ENCODE measurements at regions not wholly inside any gene's neighbourhood (a gene's known extent, or its start where the extent isn't known, plus 50 kb on each side); places are given as distances from the start of the nearest gene placed in this dataset.

DNA sequence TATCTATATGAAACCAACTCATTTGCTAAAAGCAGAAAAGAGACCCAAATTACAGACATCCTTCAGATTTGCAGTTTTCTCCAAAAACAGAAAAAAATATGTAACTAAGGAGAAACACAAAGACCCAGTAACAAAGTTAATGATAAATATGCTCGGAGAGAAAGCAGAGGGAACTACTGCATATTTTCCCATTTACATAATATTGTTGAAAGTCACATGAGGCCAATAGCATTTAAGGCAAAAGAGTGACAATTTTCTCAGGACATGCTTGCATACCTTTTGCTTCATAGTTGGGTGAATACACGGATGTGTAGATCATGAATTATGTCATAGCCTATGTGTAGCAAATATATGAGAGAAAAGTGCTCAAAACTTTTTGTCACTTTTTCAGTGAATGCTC is 310.3 kb downstream of the EFNB2 start:
- Histone ChIP-seq H3K9me3 (ENCODE audit: control insufficient read depth, insufficient read depth, low read length) (no peaks in the 10 kb centered on the region), H3K27me3 (ENCODE audit: control insufficient read depth, insufficient read depth, low read length) (no peaks in the 10 kb centered on the region), H3K4me3 (ENCODE audit: low read length) (no peak overlapping the region), H3K27ac (ENCODE audit: low read length) (no peak overlapping the region), H3K36me3 (ENCODE audit: control insufficient read depth, insufficient read depth, low read length) (no peaks in the 10 kb centered on the region), H3K4me1 (ENCODE audit: control insufficient read depth, insufficient read depth, low read length) (no peaks in the 10 kb centered on the region)
- no peak for DNase-seq (ENCODE audit: low read depth, low spot score)
- WGBS (ENCODE audit: insufficient coverage, insufficient read length), result no CpG with 5 or more reads among the region's 2 CpGs

DNA sequence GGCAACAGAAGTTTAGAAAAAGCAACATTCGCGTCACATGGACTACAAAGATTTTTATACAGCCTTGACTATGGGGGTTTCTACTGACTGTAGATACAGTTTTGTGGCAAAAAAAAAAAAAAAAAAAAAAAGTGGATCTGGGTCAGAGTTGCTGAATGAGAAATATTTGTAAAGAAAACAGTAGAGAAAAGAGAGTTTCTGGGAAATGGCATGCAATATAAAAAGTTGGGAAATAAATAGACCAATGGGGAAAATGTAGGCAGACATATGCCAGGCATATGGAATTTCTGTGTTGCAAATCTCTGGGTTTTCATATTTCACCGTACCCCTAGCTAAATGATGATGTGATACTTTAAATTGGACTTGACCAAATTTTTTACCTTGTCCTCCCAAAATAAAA is 315.3 kb downstream of the EFNB2 start:
- no peaks in the 10 kb centered on the region for H3K9me3 ChIP-seq (ENCODE audit: control insufficient read depth, insufficient read depth, low read length)
- no peaks in the 10 kb centered on the region for H3K36me3 ChIP-seq (ENCODE audit: control insufficient read depth, insufficient read depth, low read length)
- no peaks in the 10 kb centered on the region for H3K4me1 ChIP-seq (ENCODE audit: control insufficient read depth, insufficient read depth, low read length)
- WGBS (ENCODE audit: insufficient coverage, insufficient read length), result no CpG with 5 or more reads among the region's 3 CpGs
- H3K27me3 ChIP-seq (ENCODE audit: control insufficient read depth, insufficient read depth, low read length), result no peaks in the 10 kb centered on the region
- no peak overlapping the region for H3K27ac ChIP-seq (ENCODE audit: low read length)
- H3K4me3 ChIP-seq (ENCODE audit: low read length), result no peak overlapping the region
- no peak for DNase-seq (ENCODE audit: low read depth, low spot score)

DNA sequence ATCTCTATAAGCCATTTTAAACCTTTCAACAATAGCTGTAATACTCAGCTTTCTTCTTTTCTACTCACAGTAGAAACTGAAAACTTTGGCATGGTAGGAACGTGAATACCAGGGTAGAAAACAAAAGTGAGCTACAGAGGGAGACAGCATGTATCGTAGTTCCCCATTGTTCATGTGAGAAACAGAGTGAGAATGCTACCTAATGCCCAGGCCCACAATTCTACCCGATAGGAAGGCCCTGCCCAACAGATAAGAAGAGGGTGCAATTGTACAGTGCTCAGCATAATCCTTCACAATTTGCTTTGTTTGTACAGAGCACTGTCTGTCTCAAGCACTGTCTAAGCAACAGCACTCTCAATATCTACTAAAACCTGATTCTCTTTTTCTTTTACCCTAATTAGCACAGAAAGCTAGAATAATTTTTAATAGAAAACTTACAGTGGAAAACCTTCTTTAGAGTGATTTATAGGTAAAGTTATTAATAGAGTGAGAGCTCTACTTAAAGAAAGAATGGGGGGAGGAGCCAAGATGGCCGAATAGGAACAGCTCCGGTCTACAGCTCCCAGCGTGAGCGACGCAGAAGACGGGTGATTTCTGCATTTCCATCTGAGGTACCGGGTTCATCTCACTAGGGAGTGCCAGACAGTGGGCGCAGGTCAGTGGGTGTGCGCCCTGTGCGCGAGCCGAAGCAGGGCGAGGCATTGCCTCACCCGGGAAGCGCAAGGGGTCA is 322.3 kb downstream of the EFNB2 start:
- no peak for DNase-seq (ENCODE audit: low read depth, low spot score)
- no peak overlapping the region for H3K4me3 ChIP-seq (ENCODE audit: low read length)
- WGBS (ENCODE audit: insufficient coverage, insufficient read length), result no CpG with 5 or more reads among the region's 18 CpGs
- no peaks in the 10 kb centered on the region for H3K36me3 ChIP-seq (ENCODE audit: control insufficient read depth, insufficient read depth, low read length)
- no peaks in the 10 kb centered on the region for H3K9me3 ChIP-seq (ENCODE audit: control insufficient read depth, insufficient read depth, low read length)
- H3K27ac ChIP-seq (ENCODE audit: low read length), result no peak overlapping the region
- H3K27me3 ChIP-seq (ENCODE audit: control insufficient read depth, insufficient read depth, low read length), result no peaks in the 10 kb centered on the region
- no peaks in the 10 kb centered on the region; the same call in 1 of the 2 replicates for H3K4me1 ChIP-seq (ENCODE audit: control insufficient read depth, insufficient read depth, low read length)

GRCh38 chr13:106212386-106213010 is 323.0 kb downstream of the EFNB2 start:
- H3K27me3 ChIP-seq (ENCODE audit: control insufficient read depth, insufficient read depth, low read length), result no peaks in the 10 kb centered on the region
- H3K4me1 ChIP-seq (ENCODE audit: control insufficient read depth, insufficient read depth, low read length), result no peaks in the 10 kb centered on the region; the same call in 1 of the 2 replicates
- H3K27ac ChIP-seq (ENCODE audit: low read length), result no peak overlapping the region
- H3K36me3 ChIP-seq (ENCODE audit: control insufficient read depth, insufficient read depth, low read length), result no peaks in the 10 kb centered on the region
- WGBS (ENCODE audit: insufficient coverage, insufficient read length), result no CpG with 5 or more reads among the region's 3 CpGs
- no peaks in the 10 kb centered on the region for H3K9me3 ChIP-seq (ENCODE audit: control insufficient read depth, insufficient read depth, low read length)
- DNase-seq (ENCODE audit: low read depth, low spot score), result no peak
- H3K4me3 ChIP-seq (ENCODE audit: low read length), result no peak overlapping the region

GRCh38 chr13:106210324-106210723 is 325.1 kb downstream of the EFNB2 start:
- DNase-seq (ENCODE audit: low read depth, low spot score), result no peak
- no peaks in the 10 kb centered on the region; the same call in 1 of the 2 replicates for H3K4me1 ChIP-seq (ENCODE audit: control insufficient read depth, insufficient read depth, low read length)
- H3K27ac ChIP-seq (ENCODE audit: low read length), result no peak overlapping the region
- WGBS (ENCODE audit: insufficient coverage, insufficient read length), result no CpG with 5 or more reads among the region's 3 CpGs
- no peaks in the 10 kb centered on the region for H3K36me3 ChIP-seq (ENCODE audit: control insufficient read depth, insufficient read depth, low read length)
- no peak overlapping the region for H3K4me3 ChIP-seq (ENCODE audit: low read length)
- no peaks in the 10 kb centered on the region for H3K9me3 ChIP-seq (ENCODE audit: control insufficient read depth, insufficient read depth, low read length)
- H3K27me3 ChIP-seq (ENCODE audit: control insufficient read depth, insufficient read depth, low read length), result no peaks in the 10 kb centered on the region

GRCh38 chr13:106205871-106206270 is 329.6 kb downstream of the EFNB2 start:
- H3K27ac ChIP-seq (ENCODE audit: low read length), result no peak overlapping the region
- WGBS (ENCODE audit: insufficient coverage, insufficient read length), result no CpG with 5 or more reads among the region's 2 CpGs
- no peaks in the 10 kb centered on the region for H3K4me1 ChIP-seq (ENCODE audit: control insufficient read depth, insufficient read depth, low read length)
- H3K4me3 ChIP-seq (ENCODE audit: low read length), result no peak overlapping the region
- no peaks in the 10 kb centered on the region for H3K27me3 ChIP-seq (ENCODE audit: control insufficient read depth, insufficient read depth, low read length)
- H3K36me3 ChIP-seq (ENCODE audit: control insufficient read depth, insufficient read depth, low read length), result no peaks in the 10 kb centered on the region
- H3K9me3 ChIP-seq (ENCODE audit: control insufficient read depth, insufficient read depth, low read length), result no peaks in the 10 kb centered on the region
- DNase-seq (ENCODE audit: low read depth, low spot score), result no peak

GRCh38 chr13:106197496-106197895 is 338.0 kb downstream of the EFNB2 start:
- WGBS (ENCODE audit: insufficient coverage, insufficient read length), result no CpG with 5 or more reads among the region's 1 CpG

GRCh38 chr13:106187501-106188095 is 347.9 kb downstream of the EFNB2 start:
- no peak for DNase-seq (ENCODE audit: low read depth, low spot score)
- WGBS (ENCODE audit: insufficient coverage, insufficient read length), result no CpG with 5 or more reads among the region's 5 CpGs
- no peaks in the 10 kb centered on the region for H3K4me1 ChIP-seq (ENCODE audit: control insufficient read depth, insufficient read depth, low read length)
- H3K36me3 ChIP-seq (ENCODE audit: control insufficient read depth, insufficient read depth, low read length), result no peaks in the 10 kb centered on the region
- H3K4me3 ChIP-seq (ENCODE audit: low read length), result no peak overlapping the region
- H3K27me3 ChIP-seq (ENCODE audit: control insufficient read depth, insufficient read depth, low read length), result no peaks in the 10 kb centered on the region
- H3K27ac ChIP-seq (ENCODE audit: low read length), result no peak overlapping the region
- H3K9me3 ChIP-seq (ENCODE audit: control insufficient read depth, insufficient read depth, low read length), result no peaks in the 10 kb centered on the region

More at GRCh38 chr13:106197496-106197895, 338.0 kb downstream of the EFNB2 start:
- Histone ChIP-seq H3K27me3 (ENCODE audit: control insufficient read depth, insufficient read depth, low read length) (no peaks in the 10 kb centered on the region), H3K36me3 (ENCODE audit: control insufficient read depth, insufficient read depth, low read length) (no peaks in the 10 kb centered on the region), H3K4me1 (ENCODE audit: control insufficient read depth, insufficient read depth, low read length) (no peaks in the 10 kb centered on the region), H3K9me3 (ENCODE audit: control insufficient read depth, insufficient read depth, low read length) (no peaks in the 10 kb centered on the region), H3K4me3 (ENCODE audit: low read length) (no peak overlapping the region), H3K27ac (ENCODE audit: low read length) (no peak overlapping the region)
- DNase-seq (ENCODE audit: low read depth, low spot score), result no peak

GRCh38 chr13:106187101-106187500 is 348.4 kb downstream of the EFNB2 start:
- no peak overlapping the region for H3K4me3 ChIP-seq (ENCODE audit: low read length)
- H3K9me3 ChIP-seq (ENCODE audit: control insufficient read depth, insufficient read depth, low read length), result no peaks in the 10 kb centered on the region
- H3K27ac ChIP-seq (ENCODE audit: low read length), result no peak overlapping the region
- H3K36me3 ChIP-seq (ENCODE audit: control insufficient read depth, insufficient read depth, low read length), result no peaks in the 10 kb centered on the region
- WGBS (ENCODE audit: insufficient coverage, insufficient read length), result no CpG with 5 or more reads among the region's 1 CpG
- H3K27me3 ChIP-seq (ENCODE audit: control insufficient read depth, insufficient read depth, low read length), result no peaks in the 10 kb centered on the region
- DNase-seq (ENCODE audit: low read depth, low spot score), result no peak
- no peaks in the 10 kb centered on the region for H3K4me1 ChIP-seq (ENCODE audit: control insufficient read depth, insufficient read depth, low read length)

- WGBS (ENCODE audit: insufficient coverage, insufficient read length), result no CpG with 5 or more reads among the region's 3 CpGs
- DNase-seq (ENCODE audit: low read depth, low spot score), result no peak
- Histone ChIP-seq H3K4me1 (ENCODE audit: control insufficient read depth, insufficient read depth, low read length) (no peaks in the 10 kb centered on the region), H3K36me3 (ENCODE audit: control insufficient read depth, insufficient read depth, low read length) (no peaks in the 10 kb centered on the region), H3K4me3 (ENCODE audit: low read length) (no peak overlapping the region), H3K27ac (ENCODE audit: low read length) (no peak overlapping the region), H3K27me3 (ENCODE audit: control insufficient read depth, insufficient read depth, low read length) (no peaks in the 10 kb centered on the region), H3K9me3 (ENCODE audit: control insufficient read depth, insufficient read depth, low read length) (no peaks in the 10 kb centered on the region)
Observed at GRCh38 chr13:106186366-106187030, 349.0 kb downstream of the EFNB2 start.

Data from iPS DF 6.9 (cell line).